HG02798 (cell line): ENCODE measurements at regions not wholly inside any gene's neighbourhood (a gene's known extent, or its start where the extent isn't known, plus 50 kb on each side); places are given as distances from the start of the nearest gene placed in this dataset.

ENCODE experiments used
- ATAC-seq: cut with Tn5 transposase; IDR thresholded peaks from one replicate; pipeline ENCODE4 v1.9.1; 2021; ENCODE audit warnings: mild to moderate bottlenecking; ENCODE audit not compliant: unreplicated experiment, poor library complexity

DNA sequence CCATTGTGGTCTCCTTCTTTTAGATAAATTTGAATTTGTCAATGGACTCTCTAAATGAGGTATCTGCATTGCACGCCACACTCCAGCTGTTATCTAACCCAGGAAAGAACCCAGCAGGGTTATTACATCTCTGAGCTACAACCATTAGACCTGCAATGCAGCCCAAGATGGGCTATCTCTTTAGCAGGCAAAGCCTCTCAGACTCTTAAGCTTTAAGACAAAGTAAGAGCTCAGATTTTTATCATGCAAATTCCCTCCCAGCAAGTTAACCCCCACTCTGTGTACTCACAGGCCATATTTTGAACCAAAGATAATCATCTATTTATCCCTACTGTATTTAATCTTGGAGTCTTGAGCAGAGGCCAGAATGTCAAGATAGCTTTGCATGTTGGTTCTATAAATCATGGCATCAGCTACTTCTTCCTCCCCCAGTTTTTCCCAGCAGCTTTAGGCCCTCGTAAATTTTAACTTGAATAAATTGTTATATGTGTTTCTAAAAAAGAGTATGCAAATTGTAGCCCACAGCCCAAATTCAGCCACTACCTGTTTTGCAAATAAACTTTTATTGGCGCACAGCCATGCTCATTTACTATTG, 273.7 kb upstream of the PKDCC start:
- ATAC-seq, result no peak

- ATAC-seq, result no peak
These were observed 272.3 kb upstream of the PKDCC start for GRCh38 chr2:41775366-41776025.

GRCh38 chr2:41779888-41780287, 267.9 kb upstream of the PKDCC start:
- no peak for ATAC-seq

DNA sequence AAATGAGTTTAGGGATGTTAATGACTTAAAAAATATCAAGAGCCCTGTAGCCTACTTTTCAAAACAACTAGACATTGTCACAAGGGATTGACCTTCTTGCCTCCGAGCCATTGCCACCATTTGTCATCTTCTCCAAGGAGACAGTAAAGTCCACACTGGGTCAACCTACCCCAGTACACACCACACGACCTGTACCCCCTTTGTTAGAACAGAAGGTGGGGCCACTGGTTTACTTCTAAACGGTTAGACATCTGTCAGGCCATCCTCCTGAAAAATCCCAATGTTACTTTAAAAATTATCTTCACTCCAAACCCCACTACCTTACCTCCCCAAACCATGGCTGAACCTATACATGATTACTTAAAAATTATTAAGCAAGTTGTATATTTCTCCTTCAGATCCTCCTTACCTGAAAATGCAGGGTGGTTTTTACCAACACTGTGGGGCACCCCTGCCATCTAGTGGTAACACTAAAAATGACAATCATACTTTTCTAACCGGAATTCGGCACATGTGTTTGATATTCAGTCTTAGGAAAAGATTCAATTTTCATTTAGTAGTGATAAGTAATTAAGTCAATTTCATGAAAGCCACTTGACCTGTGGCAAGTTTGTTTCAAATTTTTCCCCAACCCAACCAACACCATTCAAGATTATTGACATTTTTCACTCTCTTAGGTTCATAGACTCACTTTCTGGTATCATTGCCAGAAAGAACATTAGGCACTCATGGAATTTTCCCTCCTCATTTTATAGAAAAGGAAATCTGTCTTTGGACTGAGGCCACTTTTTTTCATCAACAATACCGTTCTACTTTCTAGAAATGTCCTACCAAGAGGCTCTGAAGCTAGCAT, 265.3 kb upstream of the PKDCC start:
- peak; percentile 54 for ATAC-seq

DNA sequence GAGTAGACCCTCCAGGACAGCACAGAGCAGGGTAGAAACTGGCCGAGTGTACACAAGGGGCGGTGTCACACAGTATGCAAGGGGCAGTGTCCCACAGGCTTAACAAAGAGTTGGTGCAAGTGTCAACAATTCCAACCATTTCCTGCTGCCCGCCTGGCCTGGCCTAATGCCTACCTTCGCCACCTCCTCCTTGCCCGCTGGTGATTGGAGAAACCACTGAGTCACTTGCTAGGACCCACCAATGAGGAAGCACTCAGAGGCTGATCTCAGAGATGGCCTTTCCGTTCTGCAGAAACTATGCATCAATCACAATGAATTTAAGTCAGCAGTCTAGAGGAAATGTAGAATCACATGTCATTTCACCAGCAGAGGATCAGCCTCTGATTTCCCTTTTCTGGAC, 263.3 kb upstream of the PKDCC start:
- ATAC-seq, result no peak

GRCh38 chr2:41785251-41786022, 262.4 kb upstream of the PKDCC start:
- no peak for ATAC-seq

- ATAC-seq, result peak; percentile 51
These were observed 256.3 kb upstream of the PKDCC start for GRCh38 chr2:41791523-41791922.

DNA sequence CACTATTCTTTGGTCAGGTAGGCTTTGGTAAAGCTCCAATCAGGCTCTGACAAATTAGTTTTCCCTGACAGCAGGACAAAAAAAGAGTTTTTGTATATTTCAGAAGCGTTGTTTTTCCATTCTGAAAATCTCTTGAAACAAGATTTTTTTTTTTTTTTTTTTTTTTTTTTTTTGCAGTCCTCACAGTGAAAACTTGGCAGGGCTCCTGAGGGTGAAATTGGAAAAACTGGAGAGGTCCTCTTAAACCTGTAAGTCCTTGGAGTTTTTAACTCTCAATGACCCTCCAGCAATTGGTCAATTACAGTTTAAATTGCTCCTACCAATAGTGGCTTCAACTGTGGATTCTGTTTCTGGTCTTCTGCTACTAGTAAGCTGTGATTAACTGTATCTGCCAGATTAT, 244.5 kb upstream of the PKDCC start:
- ATAC-seq, result no peak

- no peak for ATAC-seq
These were observed 241.5 kb upstream of the PKDCC start for GRCh38 chr2:41806286-41806685.

GRCh38 chr2:41821167-41821566, 226.7 kb upstream of the PKDCC start:
- no peak for ATAC-seq

DNA sequence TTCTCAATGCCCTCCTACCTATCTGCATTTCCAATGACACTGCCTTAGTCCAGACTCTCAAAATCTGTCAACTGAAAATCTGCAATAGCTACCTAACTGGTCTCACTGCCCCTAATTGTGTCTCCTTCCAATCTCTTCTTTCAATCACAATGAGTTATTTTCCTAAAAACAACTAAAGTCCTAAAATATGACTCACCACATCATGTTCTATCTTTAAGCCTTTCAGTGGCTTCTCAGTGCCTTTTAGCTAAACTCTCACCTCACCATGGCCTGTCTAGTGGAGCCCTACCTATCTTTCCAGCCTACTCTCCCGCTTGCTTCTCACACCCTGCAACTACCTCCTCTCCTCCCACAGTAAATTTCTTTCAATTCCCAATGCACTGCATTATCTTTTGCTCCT, 220.9 kb upstream of the PKDCC start:
- ATAC-seq, result no peak

DNA sequence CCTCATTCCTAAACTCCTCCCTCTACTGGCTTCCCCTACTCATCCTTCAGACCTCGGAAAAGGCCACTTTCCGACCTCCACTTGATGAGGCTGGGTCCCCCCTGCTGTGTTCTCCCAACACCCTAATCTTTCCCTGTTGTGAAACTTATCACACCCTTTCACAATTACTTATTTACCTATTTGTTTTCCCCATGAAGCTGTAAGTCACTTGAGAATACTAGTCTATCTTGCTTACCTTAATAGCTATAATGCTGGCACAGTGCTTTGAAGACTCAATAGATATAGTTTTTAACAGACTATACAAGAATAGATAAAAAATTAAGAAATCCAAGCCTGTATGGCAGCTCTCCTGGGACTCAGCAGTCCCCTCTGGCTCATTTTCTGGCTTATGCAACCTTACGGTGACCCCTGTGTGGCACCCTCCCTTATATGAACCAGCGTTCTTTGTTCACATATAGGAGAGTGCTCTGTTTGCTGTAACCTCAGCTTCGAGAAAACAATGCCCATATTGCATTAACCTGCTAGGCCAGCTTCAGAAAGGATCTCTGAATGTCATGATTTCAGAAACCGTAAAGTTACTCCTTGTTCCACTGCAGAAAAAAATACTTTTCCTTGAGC, 220.4 kb upstream of the PKDCC start:
- no peak for ATAC-seq

DNA sequence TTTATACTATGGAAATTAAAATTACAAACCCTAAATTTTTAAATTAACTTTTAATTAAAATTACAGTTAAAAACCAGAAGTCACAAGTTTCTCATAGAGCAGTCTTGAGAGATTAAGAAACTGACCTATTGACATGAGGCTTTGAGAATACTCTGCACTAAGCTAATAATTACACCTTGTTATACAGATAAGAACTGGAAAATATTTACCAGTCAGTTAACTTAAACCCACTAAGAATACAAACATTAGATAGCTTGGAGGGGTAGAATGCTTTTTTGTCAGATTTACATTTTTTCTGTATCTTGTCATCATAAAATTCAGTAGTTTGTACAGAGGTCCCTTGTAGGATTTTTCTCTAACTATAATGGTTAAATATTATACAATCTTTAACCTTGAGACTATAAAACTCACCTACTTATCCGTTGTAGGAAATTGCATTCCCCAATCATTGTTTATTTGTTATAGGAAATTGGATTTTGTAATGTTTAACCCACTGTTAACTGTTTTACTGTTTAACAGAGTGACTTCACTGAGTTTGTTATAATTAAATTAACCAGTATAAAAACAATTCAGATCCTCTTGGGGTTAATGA, 219.7 kb upstream of the PKDCC start:
- ATAC-seq, result no peak

- no peak for ATAC-seq
These were observed 218.8 kb upstream of the PKDCC start for GRCh38 chr2:41829052-41829451.

GRCh38 chr2:41830600-41830999, 217.2 kb upstream of the PKDCC start:
- no peak for ATAC-seq

DNA sequence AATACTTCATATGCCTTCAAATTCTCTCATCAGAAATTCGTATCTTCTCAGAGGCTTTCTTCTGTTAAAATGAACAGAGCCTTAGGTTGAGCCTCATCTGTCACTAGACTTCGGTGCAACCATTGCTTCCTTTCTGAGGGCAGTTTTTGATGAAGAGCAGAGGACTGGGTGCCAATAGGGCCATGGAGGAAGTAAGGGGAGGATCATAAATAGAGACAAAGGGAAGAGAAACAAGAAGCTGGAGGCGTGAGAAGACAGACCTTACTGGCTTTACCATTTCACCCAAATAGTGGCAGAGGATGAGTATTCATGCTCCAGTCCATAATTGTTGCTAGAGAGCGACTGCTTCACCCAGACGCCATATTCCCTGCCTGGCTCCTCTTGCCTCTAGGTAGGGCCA, 215.6 kb upstream of the PKDCC start:
- ATAC-seq, result no peak

GRCh38 chr2:41835401-41835800, 212.4 kb upstream of the PKDCC start:
- no peak for ATAC-seq

DNA sequence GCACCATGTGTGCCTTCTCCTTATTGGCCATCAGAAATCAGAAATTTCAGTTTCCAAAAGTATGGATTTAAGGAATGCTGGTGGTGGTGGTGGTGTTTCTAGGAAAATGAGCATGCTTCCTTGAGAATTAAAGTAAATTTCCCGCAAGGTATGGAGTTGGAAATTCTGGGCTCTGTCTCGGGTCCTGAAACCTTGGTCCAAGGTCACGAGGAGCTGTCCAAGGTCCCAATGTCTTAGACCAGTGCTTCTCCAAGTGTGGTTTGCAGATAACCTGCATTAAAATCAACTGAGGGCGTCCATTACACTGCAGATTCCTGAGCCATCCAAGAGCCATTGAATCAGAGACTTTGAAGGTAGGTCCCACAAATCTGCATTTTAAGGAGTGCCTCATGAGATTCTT, 210.9 kb upstream of the PKDCC start:
- no peak for ATAC-seq

DNA sequence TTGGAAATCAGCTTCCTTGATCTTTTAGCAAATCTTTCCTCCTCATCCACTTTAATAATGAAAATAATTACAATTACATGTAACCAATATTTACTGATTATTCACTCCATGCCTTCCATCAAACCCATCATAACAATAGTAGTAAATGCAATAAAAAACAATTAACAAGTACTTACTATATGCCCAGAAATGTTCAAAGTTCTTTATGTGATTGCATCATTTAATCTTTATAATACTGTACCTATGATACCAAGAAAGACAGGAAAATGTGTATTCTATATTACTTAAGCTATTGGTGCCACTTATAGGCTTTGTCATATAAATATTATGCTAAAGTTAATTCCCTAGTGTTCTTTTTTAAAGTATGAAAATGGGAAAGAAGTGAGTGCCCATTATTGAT, 210.2 kb upstream of the PKDCC start:
- no peak for ATAC-seq
